GM21825 (cell line): ENCODE measurements at regions not wholly inside any gene's neighbourhood (a gene's known extent, or its start where the extent isn't known, plus 50 kb on each side); places are given as distances from the start of the nearest gene placed in this dataset.

Experiments
- ATAC-seq: cut with Tn5 transposase; IDR thresholded peaks from one replicate; pipeline ENCODE4 v1.9.1; 2021; ENCODE audit warnings: mild to moderate bottlenecking, moderate library complexity; ENCODE audit not compliant: unreplicated experiment

GRCh38 chr10:128312250-128312649 lies 186.0 kb upstream of the MKI67 start:
- no peak for ATAC-seq

- no peak for ATAC-seq
Measured at GRCh38 chr10:128314686-128315085, 188.5 kb upstream of the MKI67 start.

GRCh38 chr10:128316121-128316726 lies 190.0 kb upstream of the MKI67 start:
- ATAC-seq = no peak

- no peak for ATAC-seq
Measured at GRCh38 chr10:128316925-128317324, 190.7 kb upstream of the MKI67 start.

- ATAC-seq = no peak
Measured at GRCh38 chr10:128318366-128318765, 192.1 kb upstream of the MKI67 start.

- ATAC-seq = no peak
Measured at GRCh38 chr10:128318913-128319312, 192.7 kb upstream of the MKI67 start.

- no peak for ATAC-seq
Measured at GRCh38 chr10:128322106-128322505, 195.9 kb upstream of the MKI67 start.

GRCh38 chr10:128322950-128323349 lies 196.7 kb upstream of the MKI67 start:
- ATAC-seq = no peak

- ATAC-seq = no peak
Measured at GRCh38 chr10:128324058-128324827, 198.0 kb upstream of the MKI67 start.

- no peak for ATAC-seq
Measured at GRCh38 chr10:128325788-128326187, 199.6 kb upstream of the MKI67 start.

- ATAC-seq = no peak
Measured at GRCh38 chr10:128326251-128326650, 200.0 kb upstream of the MKI67 start.

- ATAC-seq = no peak
Measured at GRCh38 chr10:128326851-128327250, 200.6 kb upstream of the MKI67 start.

GRCh38 chr10:128336401-128336800 lies 210.2 kb upstream of the MKI67 start:
- ATAC-seq = no peak

GRCh38 chr10:128337860-128338378 lies 211.7 kb upstream of the MKI67 start:
- no peak for ATAC-seq

- ATAC-seq = no peak
Measured at GRCh38 chr10:128338951-128339350, 212.7 kb upstream of the MKI67 start.

GRCh38 chr10:128339753-128340152 lies 213.5 kb upstream of the MKI67 start:
- no peak for ATAC-seq

- no peak for ATAC-seq
Measured at GRCh38 chr10:128345353-128345752, 219.1 kb upstream of the MKI67 start.

GRCh38 chr10:128360783-128361182 lies 234.6 kb upstream of the MKI67 start:
- no peak for ATAC-seq

- ATAC-seq = no peak
Measured at GRCh38 chr10:128361487-128361886, 235.3 kb upstream of the MKI67 start.

- no peak for ATAC-seq
Measured at GRCh38 chr10:128362514-128362913, 236.3 kb upstream of the MKI67 start.

- ATAC-seq = no peak
Measured at GRCh38 chr10:128364631-128365030, 238.4 kb upstream of the MKI67 start.

GRCh38 chr10:128365156-128365725 lies 239.0 kb upstream of the MKI67 start:
- ATAC-seq = no peak
